A549 (cell line): ENCODE measurements at regions not wholly inside any gene's neighbourhood (a gene's known extent, or its start where the extent isn't known, plus 50 kb on each side); places are given as distances from the start of the nearest gene placed in this dataset.

Experiments
- RARB ChIP-seq: fragments of 250-450 bp; sonication (Bioruptor Pico); IDR thresholded peaks from 2 replicates; pipeline ENCODE4 v1.8.0; 2021; ENCODE audit warnings: mild to moderate bottlenecking, moderate library complexity
- RFX5 ChIP-seq: fragments of 450-650 bp; IDR thresholded peaks from 2 replicates; pipeline ENCODE4 v1.7.1; 2014; ENCODE audit warnings: antibody characterized with exemption, mild to moderate bottlenecking, moderate library complexity
- SREBF2 ChIP-seq: fragments of 450-650 bp; IDR thresholded peaks from 2 replicates; pipeline ENCODE4 v1.6.1; 2014; ENCODE audit warnings: mild to moderate bottlenecking, moderate library complexity
- ZSCAN20 ChIP-seq: fragments of 250-450 bp; sonication (Bioruptor Pico); IDR thresholded peaks from 2 replicates; pipeline ENCODE4 v1.8.0; 2022; ENCODE audit warnings: mild to moderate bottlenecking, moderate library complexity
- TF ChIP-seq, protein P1 (sequence below): fragments of 450-650 bp; IDR thresholded peaks from 2 replicates; pipeline ENCODE4 v1.6.1; 2014; ENCODE audit warnings: antibody characterized with exemption
- TF ChIP-seq, protein P2 (sequence below): fragments of 250-450 bp; sonication (Bioruptor Pico); IDR thresholded peaks from 2 replicates; pipeline ENCODE4 v1.5.0; 2021; ENCODE audit warnings: mild to moderate bottlenecking, moderate library complexity, borderline replicate concordance
- TF ChIP-seq, protein P3 (sequence below): fragments of >200 bp; sonication (Bioruptor Twin); formaldehyde crosslinking; IDR thresholded peaks from 3 replicates; pipeline ENCODE4 v1.5.1; 2016

DNA sequence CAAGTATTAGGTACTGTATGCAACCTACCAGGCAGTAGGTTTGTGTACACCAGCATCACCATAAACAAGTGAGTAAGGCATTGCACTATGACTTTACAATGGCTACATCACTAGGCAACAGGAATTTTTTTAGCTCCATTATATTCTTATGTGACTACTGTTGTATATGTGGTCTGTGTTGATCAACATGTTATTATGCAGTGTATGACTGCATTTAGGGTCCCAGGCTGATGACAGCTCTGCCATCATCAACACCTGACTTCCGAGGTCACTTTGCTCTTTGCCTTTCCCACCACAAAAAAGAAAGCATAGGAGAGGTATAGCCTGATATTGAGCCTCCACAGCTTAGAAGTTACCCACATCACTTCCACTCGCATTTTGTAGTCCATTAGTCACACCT is 217.5 kb upstream of the PELI2 start:
- TF ChIP-seq, protein P1, sequence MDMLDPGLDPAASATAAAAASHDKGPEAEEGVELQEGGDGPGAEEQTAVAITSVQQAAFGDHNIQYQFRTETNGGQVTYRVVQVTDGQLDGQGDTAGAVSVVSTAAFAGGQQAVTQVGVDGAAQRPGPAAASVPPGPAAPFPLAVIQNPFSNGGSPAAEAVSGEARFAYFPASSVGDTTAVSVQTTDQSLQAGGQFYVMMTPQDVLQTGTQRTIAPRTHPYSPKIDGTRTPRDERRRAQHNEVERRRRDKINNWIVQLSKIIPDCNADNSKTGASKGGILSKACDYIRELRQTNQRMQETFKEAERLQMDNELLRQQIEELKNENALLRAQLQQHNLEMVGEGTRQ, result no peak
- TF ChIP-seq, protein P2, sequence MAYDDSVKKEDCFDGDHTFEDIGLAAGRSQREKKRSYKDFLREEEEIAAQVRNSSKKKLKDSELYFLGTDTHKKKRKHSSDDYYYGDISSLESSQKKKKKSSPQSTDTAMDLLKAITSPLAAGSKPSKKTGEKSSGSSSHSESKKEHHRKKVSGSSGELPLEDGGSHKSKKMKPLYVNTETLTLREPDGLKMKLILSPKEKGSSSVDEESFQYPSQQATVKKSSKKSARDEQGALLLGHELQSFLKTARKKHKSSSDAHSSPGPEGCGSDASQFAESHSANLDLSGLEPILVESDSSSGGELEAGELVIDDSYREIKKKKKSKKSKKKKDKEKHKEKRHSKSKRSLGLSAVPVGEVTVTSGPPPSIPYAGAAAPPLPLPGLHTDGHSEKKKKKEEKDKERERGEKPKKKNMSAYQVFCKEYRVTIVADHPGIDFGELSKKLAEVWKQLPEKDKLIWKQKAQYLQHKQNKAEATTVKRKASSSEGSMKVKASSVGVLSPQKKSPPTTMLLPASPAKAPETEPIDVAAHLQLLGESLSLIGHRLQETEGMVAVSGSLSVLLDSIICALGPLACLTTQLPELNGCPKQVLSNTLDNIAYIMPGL (CRISPR knock-in tag), result no peak
- no peak for TF ChIP-seq SREBF2
- TF ChIP-seq RFX5, result no peak
- TF ChIP-seq ZSCAN20, result no peak
- TF ChIP-seq, protein P3, sequence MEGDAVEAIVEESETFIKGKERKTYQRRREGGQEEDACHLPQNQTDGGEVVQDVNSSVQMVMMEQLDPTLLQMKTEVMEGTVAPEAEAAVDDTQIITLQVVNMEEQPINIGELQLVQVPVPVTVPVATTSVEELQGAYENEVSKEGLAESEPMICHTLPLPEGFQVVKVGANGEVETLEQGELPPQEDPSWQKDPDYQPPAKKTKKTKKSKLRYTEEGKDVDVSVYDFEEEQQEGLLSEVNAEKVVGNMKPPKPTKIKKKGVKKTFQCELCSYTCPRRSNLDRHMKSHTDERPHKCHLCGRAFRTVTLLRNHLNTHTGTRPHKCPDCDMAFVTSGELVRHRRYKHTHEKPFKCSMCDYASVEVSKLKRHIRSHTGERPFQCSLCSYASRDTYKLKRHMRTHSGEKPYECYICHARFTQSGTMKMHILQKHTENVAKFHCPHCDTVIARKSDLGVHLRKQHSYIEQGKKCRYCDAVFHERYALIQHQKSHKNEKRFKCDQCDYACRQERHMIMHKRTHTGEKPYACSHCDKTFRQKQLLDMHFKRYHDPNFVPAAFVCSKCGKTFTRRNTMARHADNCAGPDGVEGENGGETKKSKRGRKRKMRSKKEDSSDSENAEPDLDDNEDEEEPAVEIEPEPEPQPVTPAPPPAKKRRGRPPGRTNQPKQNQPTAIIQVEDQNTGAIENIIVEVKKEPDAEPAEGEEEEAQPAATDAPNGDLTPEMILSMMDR, result no peak
- no peak for TF ChIP-seq RARB (CRISPR knock-in tag)
